Prostate gland (tissue), 2 donors: ENCODE measurements at regions not wholly inside any gene's neighbourhood (a gene's known extent, or its start where the extent isn't known, plus 50 kb on each side); places are given as distances from the start of the nearest gene placed in this dataset.

Experiments
- DNase-seq: peaks from one replicate; pipeline ENCODE4 v3.0.0-alpha.2; 2019; ENCODE audit warnings: low spot score
- H3K27ac ChIP-seq, 2 donors: fragments of 200-600 bp; sonication (generic); 2 replicates each; pipeline ENCODE4 v1.5.1; 2017 to 2019
- H3K27me3 ChIP-seq: fragments of 200-600 bp; sonication (generic); replicated peaks from 2 replicates; pipeline ENCODE4 v1.5.1; 2019; ENCODE audit not compliant: insufficient read depth
- H3K36me3 ChIP-seq, 2 donors: fragments of 200-600 bp; sonication (generic); 1 replicate in 1 of 2; 2 replicates in 1 of 2; pipeline versions ENCODE4 v1.5.1 to v1.8.1; 2017 to 2019
- H3K4me1 ChIP-seq: fragments of 200-600 bp; sonication (generic); replicated peaks from 2 replicates; pipeline ENCODE4 v1.5.1; 2019
- H3K4me3 ChIP-seq, 2 donors: fragments of 200-600 bp; sonication (generic); 2 replicates each; pipeline ENCODE4 v1.5.1; 2017 to 2019
- H3K9me3 ChIP-seq: fragments of 200-600 bp; sonication (generic); 2 replicates; pipeline ENCODE4 v1.5.1; 2017
- CTCF ChIP-seq, 4 experiments: fragments of 200-600 bp in 2 of 4; fragments of 450-650 bp in 2 of 4; sonication (generic) in 2 of 4; IDR thresholded peaks; 1 replicate in 3 of 4; 2 replicates in 1 of 4; pipeline ENCODE4 v1.5.1; 2016 to 2019; ENCODE audit warnings: antibody characterized with exemption in 4 of 4, mild to moderate bottlenecking in 2 of 4, moderate library complexity in 2 of 4
- POLR2A ChIP-seq: fragments of 450-650 bp; IDR thresholded peaks from one replicate; pipeline ENCODE4 v1.6.1; 2016; ENCODE audit warnings: antibody characterized with exemption, mild to moderate bottlenecking
- POLR2AphosphoS5 ChIP-seq: sonication (generic); formaldehyde crosslinking; IDR thresholded peaks from one replicate; pipeline ENCODE4 v1.6.1; 2017; ENCODE audit warnings: antibody characterized with exemption
- WGBS: methylation state at CpG from one replicate; pipeline ENCODE4 v1.1.5; 2018; 5-methylcytosine and 5-hydroxymethylcytosine counted together
- intact Hi-C: fragments of 100-400 bp; cut with DNase I; formaldehyde crosslinking; loops from one replicate; pipeline ENCODE4 v1.14.2; 2022

DNA sequence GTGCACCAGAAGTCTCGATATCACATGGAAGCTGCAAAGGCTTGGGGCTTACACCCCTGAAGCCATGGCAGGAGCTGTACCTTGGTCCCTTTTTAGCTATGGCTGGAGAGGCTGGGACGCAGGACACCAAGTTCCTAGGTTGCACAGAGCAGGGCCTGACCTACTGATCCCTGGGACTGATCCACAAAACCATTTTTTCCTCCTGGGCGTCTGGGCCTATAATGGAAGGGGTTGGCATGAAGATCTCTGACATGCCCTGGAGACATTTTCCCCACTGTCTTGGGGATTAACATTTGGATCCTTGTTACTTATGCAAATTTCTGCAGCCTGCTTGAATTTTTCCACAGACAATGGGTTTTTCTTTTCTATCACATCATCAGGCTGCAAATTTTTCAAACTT lies 286.7 kb upstream of the PTPRD start:
- no peak for DNase-seq
- WGBS, result 76% methylated on average over 3 of the region's 3 CpGs
- no peak for TF ChIP-seq CTCF (IDR thresholded peaks at IDR 0.05)
- TF ChIP-seq POLR2A, result no peak
- TF ChIP-seq POLR2AphosphoS5, result no peak

GRCh38 chr9:10903969-10904368 lies 291.2 kb upstream of the PTPRD start:
- Histone ChIP-seq H3K4me1 (no peaks in the 10 kb centered on the region), H3K27me3 (no peaks in the 10 kb centered on the region), H3K27ac (no peak overlapping the region), H3K4me3 (no peak overlapping the region), H3K36me3 (no peaks in the 10 kb centered on the region), H3K9me3 (no peaks in the 10 kb centered on the region)
- 40% methylated on average over 1 of the region's 1 CpG for WGBS
- no peak for TF ChIP-seq POLR2AphosphoS5
- no peak for TF ChIP-seq POLR2A
- no peak for TF ChIP-seq CTCF (IDR thresholded peaks at IDR 0.05)
- intact Hi-C loops, result no loop called here
- no peak for DNase-seq

More for the DNA sequence above, 286.7 kb upstream of the PTPRD start:
- no peaks in the 10 kb centered on the region for H3K36me3 ChIP-seq
- intact Hi-C loops, result loop anchor here (10.0 kb wide), 1 partner anchor 75 kb away; no protein-coding TSS in a partner anchor
- H3K4me1 ChIP-seq, result no peaks in the 10 kb centered on the region
- no peaks in the 10 kb centered on the region for H3K9me3 ChIP-seq
- H3K27me3 ChIP-seq, result no peaks in the 10 kb centered on the region
- no peak overlapping the region for H3K4me3 ChIP-seq
- no peak overlapping the region for H3K27ac ChIP-seq

GRCh38 chr9:10910779-10911178 lies 298.0 kb upstream of the PTPRD start:
- no peak for DNase-seq
- TF ChIP-seq CTCF (IDR thresholded peaks at IDR 0.05) (no peak), POLR2AphosphoS5 (no peak), POLR2A (no peak)
- H3K27ac ChIP-seq, result no peak overlapping the region
- H3K4me3 ChIP-seq, result no peak overlapping the region
- intact Hi-C loops, result no loop called here
- no peaks in the 10 kb centered on the region for H3K4me1 ChIP-seq
- H3K9me3 ChIP-seq, result no peaks in the 10 kb centered on the region
- H3K27me3 ChIP-seq, result no peaks in the 10 kb centered on the region
- no peaks in the 10 kb centered on the region for H3K36me3 ChIP-seq
- 93% methylated on average over 25 of the region's 25 CpGs for WGBS

DNA sequence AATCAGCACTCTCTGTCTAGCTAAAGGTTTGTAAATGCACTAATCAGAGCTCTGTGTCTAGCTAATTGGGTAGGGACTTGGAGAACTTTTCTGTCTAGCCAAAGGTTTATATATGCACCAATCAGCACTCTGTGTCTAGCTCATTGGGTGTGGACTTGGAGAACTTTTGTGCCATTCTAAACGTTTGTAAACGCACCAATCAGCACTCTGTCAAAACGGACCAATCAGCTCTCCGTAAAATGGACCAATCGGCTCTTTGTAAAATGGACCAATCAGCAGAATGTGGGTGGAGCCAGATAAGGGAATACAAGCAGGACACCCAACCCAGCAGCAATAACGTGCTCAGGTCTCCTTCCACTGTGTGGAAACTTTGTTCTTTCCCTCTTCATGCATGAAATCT lies 298.6 kb upstream of the PTPRD start:
- no peak overlapping the region for H3K4me3 ChIP-seq
- H3K9me3 ChIP-seq, result no peaks in the 10 kb centered on the region
- 86% methylated on average over 6 of the region's 6 CpGs for WGBS
- no peaks in the 10 kb centered on the region for H3K36me3 ChIP-seq
- no peak overlapping the region for H3K27ac ChIP-seq
- intact Hi-C loops, result no loop called here
- no peak for DNase-seq
- H3K4me1 ChIP-seq, result no peaks in the 10 kb centered on the region
- TF ChIP-seq POLR2AphosphoS5, result no peak
- TF ChIP-seq CTCF (IDR thresholded peaks at IDR 0.05), result no peak
- no peak for TF ChIP-seq POLR2A
- no peaks in the 10 kb centered on the region for H3K27me3 ChIP-seq

GRCh38 chr9:10917001-10917400 lies 304.2 kb upstream of the PTPRD start:
- no peak overlapping the region for H3K4me3 ChIP-seq
- no peaks in the 10 kb centered on the region for H3K9me3 ChIP-seq
- no peaks in the 10 kb centered on the region for H3K4me1 ChIP-seq
- intact Hi-C loops, result no loop called here
- no peaks in the 10 kb centered on the region for H3K36me3 ChIP-seq
- WGBS, result 79% methylated on average over 2 of the region's 2 CpGs
- no peak for TF ChIP-seq POLR2AphosphoS5
- no peak for TF ChIP-seq CTCF (IDR thresholded peaks at IDR 0.05)
- no peak for TF ChIP-seq POLR2A
- DNase-seq, result no peak
- no peak overlapping the region for H3K27ac ChIP-seq
- no peaks in the 10 kb centered on the region for H3K27me3 ChIP-seq
